ENCODE measurements at regions not wholly inside any gene's neighbourhood (a gene's known extent, or its start where the extent isn't known, plus 50 kb on each side); places are given as distances from the start of the nearest gene placed in this dataset.
A peak's percentile ranks its signal among the peaks of the same experiment; 100 is the strongest.

GRCh38 chr20:1776681-1777475, 118.3 kb upstream of the SIRPA start:
- Mint-ChIP-seq H3K4me3 (peak overlapping the region; percentile 79 to 91 (median 84)), H3K27ac (peak overlapping the region in 2 of 3 donors; percentile 46 to 91), H3K9me3 (no peaks in the 10 kb centered on the region), H3K4me1 (peaks cover 9 to 16% (median 13%) of the 10 kb centered on the region in 3 donors), H3K27me3 (peaks cover 11% of the 10 kb centered on the region), H3K36me3 (no peaks in the 10 kb centered on the region)

GRCh38 chr20:1775117-1775516, 117.5 kb upstream of the SIRPG start:
- H3K36me3 Mint-ChIP-seq, result no peaks in the 10 kb centered on the region
- no peaks in the 10 kb centered on the region for H3K9me3 Mint-ChIP-seq
- H3K27ac Mint-ChIP-seq, result no peak overlapping the region
- peak overlapping the region in 2 of 4 donors; percentile 12 to 79 for H3K4me3 Mint-ChIP-seq
- H3K4me1 Mint-ChIP-seq, result peaks cover 9 to 16% (median 13%) of the 10 kb centered on the region in 3 donors
- peaks cover 7% of the 10 kb centered on the region for H3K27me3 Mint-ChIP-seq

GRCh38 chr20:1774479-1774878, 116.9 kb upstream of the SIRPG start:
- Mint-ChIP-seq H3K9me3 (no peaks in the 10 kb centered on the region), H3K36me3 (no peaks in the 10 kb centered on the region), H3K27ac (no peak overlapping the region), H3K4me3 (no peak overlapping the region), H3K4me1 (peaks cover 9 to 16% (median 13%) of the 10 kb centered on the region in 3 donors), H3K27me3 (peaks cover 7% of the 10 kb centered on the region)

GRCh38 chr20:1773816-1774215, 116.2 kb upstream of the SIRPG start:
- Mint-ChIP-seq H3K4me3 (no peak overlapping the region), H3K9me3 (no peaks in the 10 kb centered on the region), H3K36me3 (no peaks in the 10 kb centered on the region), H3K27ac (no peak overlapping the region), H3K27me3 (peaks cover 7% of the 10 kb centered on the region), H3K4me1 (peaks cover 9 to 16% (median 13%) of the 10 kb centered on the region in 3 donors)

- peaks cover 0 to under 1% (median under 1%) of the 10 kb centered on the region in 3 donors for H3K4me1 Mint-ChIP-seq
- no peaks in the 10 kb centered on the region for H3K9me3 Mint-ChIP-seq
- no peaks in the 10 kb centered on the region for H3K36me3 Mint-ChIP-seq
- H3K4me3 Mint-ChIP-seq, result no peak overlapping the region
- no peak overlapping the region for H3K27ac Mint-ChIP-seq
- peaks cover 2% of the 10 kb centered on the region for H3K27me3 Mint-ChIP-seq
These were observed 111.9 kb upstream of the SIRPG start for GRCh38 chr20:1769491-1769890.

GRCh38 chr20:1766731-1767130, 109.2 kb upstream of the SIRPG start:
- peaks cover 0 to 2% (median 2%) of the 10 kb centered on the region in 3 donors for H3K4me1 Mint-ChIP-seq
- H3K9me3 Mint-ChIP-seq, result no peaks in the 10 kb centered on the region
- no peaks in the 10 kb centered on the region for H3K36me3 Mint-ChIP-seq
- H3K27me3 Mint-ChIP-seq, result peaks cover 3% of the 10 kb centered on the region
- H3K27ac Mint-ChIP-seq, result no peak overlapping the region
- no peak overlapping the region for H3K4me3 Mint-ChIP-seq

- Mint-ChIP-seq H3K9me3 (no peaks in the 10 kb centered on the region), H3K27ac (no peak overlapping the region), H3K27me3 (peaks cover 5% of the 10 kb centered on the region), H3K4me1 (peaks cover 0 to 2% (median 2%) of the 10 kb centered on the region in 3 donors), H3K36me3 (no peaks in the 10 kb centered on the region), H3K4me3 (peak overlapping the region in 1 of 4 donors; percentile 40)
These were observed 106.8 kb upstream of the SIRPG start for GRCh38 chr20:1764136-1765033.

- Mint-ChIP-seq H3K9me3 (no peaks in the 10 kb centered on the region), H3K27me3 (peaks cover 5% of the 10 kb centered on the region), H3K27ac (no peak overlapping the region), H3K4me3 (no peak overlapping the region), H3K36me3 (no peaks in the 10 kb centered on the region), H3K4me1 (peaks cover 0 to 3% (median 2%) of the 10 kb centered on the region in 3 donors)
These were observed 104.0 kb upstream of the SIRPG start for GRCh38 chr20:1761598-1761997.

- Mint-ChIP-seq H3K27me3 (peaks cover 5% of the 10 kb centered on the region), H3K4me3 (no peak overlapping the region), H3K4me1 (peaks cover 0 to 3% (median 2%) of the 10 kb centered on the region in 3 donors), H3K36me3 (no peaks in the 10 kb centered on the region), H3K27ac (no peak overlapping the region), H3K9me3 (no peaks in the 10 kb centered on the region)
These were observed 103.5 kb upstream of the SIRPG start for GRCh38 chr20:1761116-1761515.

- H3K4me3 Mint-ChIP-seq, result no peak overlapping the region
- no peak overlapping the region for H3K27ac Mint-ChIP-seq
- no peaks in the 10 kb centered on the region for H3K36me3 Mint-ChIP-seq
- H3K27me3 Mint-ChIP-seq, result peaks cover 4% of the 10 kb centered on the region
- H3K9me3 Mint-ChIP-seq, result no peaks in the 10 kb centered on the region
- H3K4me1 Mint-ChIP-seq, result peaks cover 8 to 13% (median 11%) of the 10 kb centered on the region in 3 donors
These were observed 101.2 kb upstream of the SIRPG start for GRCh38 chr20:1758765-1759164.

GRCh38 chr20:1757606-1758512, 100.3 kb upstream of the SIRPG start:
- H3K36me3 Mint-ChIP-seq, result no peaks in the 10 kb centered on the region
- no peak overlapping the region for H3K4me3 Mint-ChIP-seq
- peaks cover 4% of the 10 kb centered on the region for H3K27me3 Mint-ChIP-seq
- peaks cover 0 to 2% (median 0%) of the 10 kb centered on the region in 3 donors for H3K9me3 Mint-ChIP-seq
- H3K4me1 Mint-ChIP-seq, result peaks cover 9 to 14% (median 12%) of the 10 kb centered on the region in 3 donors
- no peak overlapping the region for H3K27ac Mint-ChIP-seq

- Mint-ChIP-seq H3K27me3 (peaks cover 4% of the 10 kb centered on the region), H3K36me3 (no peaks in the 10 kb centered on the region), H3K4me3 (no peak overlapping the region), H3K27ac (no peak overlapping the region), H3K4me1 (peaks cover 9 to 14% (median 12%) of the 10 kb centered on the region in 3 donors), H3K9me3 (peaks cover 0 to 10% (median 0%) of the 10 kb centered on the region in 3 donors)
These were observed 99.5 kb upstream of the SIRPG start for GRCh38 chr20:1757072-1757471.

- peaks cover 9 to 16% (median 14%) of the 10 kb centered on the region in 3 donors for H3K4me1 Mint-ChIP-seq
These were observed 97.2 kb upstream of the SIRPG start for GRCh38 chr20:1754749-1755148.

GRCh38 chr20:1754306-1754705, 96.7 kb upstream of the SIRPG start:
- Mint-ChIP-seq H3K4me3 (peak overlapping the region in 1 of 4 donors; percentile 29), H3K9me3 (peaks cover 0 to 21% (median 4%) of the 10 kb centered on the region in 3 donors), H3K36me3 (no peaks in the 10 kb centered on the region), H3K4me1 (peaks cover 9 to 16% (median 14%) of the 10 kb centered on the region in 3 donors), H3K27ac (no peak overlapping the region), H3K27me3 (peaks cover 3% of the 10 kb centered on the region)

More at GRCh38 chr20:1754749-1755148, 97.2 kb upstream of the SIRPG start:
- Mint-ChIP-seq H3K4me3 (peak overlapping the region in 1 of 4 donors; percentile 7), H3K36me3 (no peaks in the 10 kb centered on the region), H3K27me3 (peaks cover 3% of the 10 kb centered on the region), H3K9me3 (peaks cover 0 to 21% (median 4%) of the 10 kb centered on the region in 3 donors), H3K27ac (no peak overlapping the region)
